GM12864 (cell line): ENCODE measurements at regions not wholly inside any gene's neighbourhood (a gene's known extent, or its start where the extent isn't known, plus 50 kb on each side); places are given as distances from the start of the nearest gene placed in this dataset.

Experiments used
- DNase-seq: peaks from one replicate; pipeline ENCODE4 v3.0.0-alpha.2; 2011; ENCODE audit warnings: low read depth
- H3K4me3 ChIP-seq: 2 replicates; pipeline ENCODE4 v1.5.1; 2011; ENCODE audit warnings: mild to moderate bottlenecking, low read depth, low read length, control low read depth
- TF ChIP-seq, protein P1 (sequence below): IDR thresholded peaks from 2 replicates; pipeline ENCODE4 v1.5.1; 2011; ENCODE audit warnings: low read depth, mild to moderate bottlenecking, moderate library complexity, low read length, control low read depth, inconsistent platforms; ENCODE audit errors: missing control alignments

DNA sequence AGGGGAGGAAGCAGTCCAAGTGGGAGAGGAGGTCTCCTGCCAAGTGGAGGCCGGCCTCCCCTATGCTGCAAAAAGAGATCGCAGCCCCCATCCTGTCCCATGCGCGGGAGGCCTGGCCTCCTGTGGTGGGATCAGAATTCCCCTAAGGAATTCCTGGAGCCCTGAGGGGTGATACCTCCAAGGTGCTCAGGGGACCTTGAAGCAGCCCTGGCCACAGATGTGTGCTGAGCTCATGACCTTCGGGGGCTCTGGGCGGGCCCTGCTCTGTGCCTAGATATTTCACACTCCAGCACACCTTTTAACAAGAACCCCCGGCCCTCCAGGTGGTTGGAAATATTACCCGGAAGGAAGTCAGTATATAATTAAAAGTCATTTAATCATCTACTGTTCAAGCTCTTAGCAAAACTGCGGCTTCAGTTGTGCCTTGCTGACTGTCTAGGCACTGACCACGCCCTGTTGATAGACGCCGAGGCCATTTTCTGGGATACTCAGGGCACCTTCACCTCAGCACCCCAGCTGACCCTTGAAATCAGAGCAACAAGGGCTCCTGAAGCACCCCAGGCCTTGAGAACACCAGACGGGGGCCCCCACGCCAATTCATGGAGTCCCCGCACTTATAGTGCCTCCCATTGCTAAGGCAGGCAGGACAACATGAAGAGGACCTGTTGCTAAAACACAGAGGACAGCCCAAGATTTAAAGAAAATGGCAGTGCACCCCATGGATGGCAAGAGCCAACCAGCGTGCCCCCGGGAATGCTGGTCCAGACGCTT is 119.1 kb downstream of the NDUFA10 start:
- no peak for DNase-seq
- no peak overlapping the region for H3K4me3 ChIP-seq
- TF ChIP-seq, protein P1, sequence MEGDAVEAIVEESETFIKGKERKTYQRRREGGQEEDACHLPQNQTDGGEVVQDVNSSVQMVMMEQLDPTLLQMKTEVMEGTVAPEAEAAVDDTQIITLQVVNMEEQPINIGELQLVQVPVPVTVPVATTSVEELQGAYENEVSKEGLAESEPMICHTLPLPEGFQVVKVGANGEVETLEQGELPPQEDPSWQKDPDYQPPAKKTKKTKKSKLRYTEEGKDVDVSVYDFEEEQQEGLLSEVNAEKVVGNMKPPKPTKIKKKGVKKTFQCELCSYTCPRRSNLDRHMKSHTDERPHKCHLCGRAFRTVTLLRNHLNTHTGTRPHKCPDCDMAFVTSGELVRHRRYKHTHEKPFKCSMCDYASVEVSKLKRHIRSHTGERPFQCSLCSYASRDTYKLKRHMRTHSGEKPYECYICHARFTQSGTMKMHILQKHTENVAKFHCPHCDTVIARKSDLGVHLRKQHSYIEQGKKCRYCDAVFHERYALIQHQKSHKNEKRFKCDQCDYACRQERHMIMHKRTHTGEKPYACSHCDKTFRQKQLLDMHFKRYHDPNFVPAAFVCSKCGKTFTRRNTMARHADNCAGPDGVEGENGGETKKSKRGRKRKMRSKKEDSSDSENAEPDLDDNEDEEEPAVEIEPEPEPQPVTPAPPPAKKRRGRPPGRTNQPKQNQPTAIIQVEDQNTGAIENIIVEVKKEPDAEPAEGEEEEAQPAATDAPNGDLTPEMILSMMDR = no peak

DNA sequence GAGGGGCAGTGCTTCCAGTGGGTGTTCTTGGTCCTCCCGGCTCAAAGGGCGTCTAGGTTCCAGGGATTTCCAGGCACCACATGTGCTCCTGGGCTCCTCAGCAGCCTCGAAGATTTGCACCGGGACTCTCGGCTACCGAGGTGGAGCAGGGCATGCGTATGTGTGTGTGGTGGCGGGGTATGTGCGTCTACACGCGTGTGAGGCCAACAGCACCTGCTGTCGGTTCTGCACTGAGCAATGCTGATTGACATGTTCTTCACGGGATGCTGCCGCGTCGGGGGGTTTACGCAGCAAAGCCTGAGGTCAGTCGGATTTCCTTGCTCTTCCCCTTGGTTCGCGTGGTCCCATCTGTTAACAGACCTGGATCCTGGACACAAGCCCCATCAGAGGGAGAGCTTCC is 119.8 kb downstream of the NDUFA10 start:
- H3K4me3 ChIP-seq = no peak overlapping the region
- TF ChIP-seq, protein P1 = no peak
- DNase-seq = no peak

DNA sequence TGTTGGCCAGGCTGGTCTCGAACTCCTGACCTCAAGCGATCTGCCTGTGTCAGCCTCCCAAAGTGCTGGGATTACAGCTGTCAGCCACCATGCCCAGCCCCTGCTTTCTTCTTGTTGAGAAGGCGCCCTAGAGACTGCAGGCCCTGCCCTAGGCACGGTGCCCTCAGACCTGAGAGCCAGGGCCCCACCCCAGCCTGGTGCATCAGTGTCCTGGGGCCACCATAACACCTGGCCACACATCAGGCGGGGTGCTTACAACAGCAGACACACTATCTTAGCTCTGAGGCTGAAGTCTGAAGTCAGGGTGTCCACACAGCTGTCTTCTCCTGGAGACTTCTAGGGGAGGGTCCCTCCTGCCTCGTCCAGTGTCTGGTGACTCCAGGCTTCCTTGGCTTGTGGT is 120.6 kb downstream of the NDUFA10 start:
- H3K4me3 ChIP-seq = no peak overlapping the region
- TF ChIP-seq, protein P1 = no peak
- DNase-seq = no peak

DNA sequence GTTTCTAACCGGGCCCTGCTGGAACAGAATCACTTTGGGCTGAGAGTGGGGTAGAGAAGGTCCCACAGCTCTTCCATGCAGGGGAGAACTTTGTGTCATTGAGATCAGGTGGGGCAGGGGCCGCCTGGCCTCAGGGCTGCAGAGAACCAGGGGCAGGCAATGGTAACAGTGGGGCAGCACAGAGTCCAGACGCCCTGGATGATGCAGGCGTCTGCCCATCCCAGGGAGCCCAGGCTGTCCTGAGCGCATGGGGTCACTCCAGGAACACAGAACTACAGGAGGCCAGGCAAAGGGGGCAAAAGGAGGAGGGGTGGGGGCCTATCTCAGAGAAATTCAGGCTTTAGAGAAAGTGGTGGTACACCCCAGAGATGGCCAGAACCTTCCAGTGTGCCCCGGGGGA is 121.3 kb downstream of the NDUFA10 start:
- TF ChIP-seq, protein P1 = no peak
- DNase-seq = no peak
- H3K4me3 ChIP-seq = no peak overlapping the region

DNA sequence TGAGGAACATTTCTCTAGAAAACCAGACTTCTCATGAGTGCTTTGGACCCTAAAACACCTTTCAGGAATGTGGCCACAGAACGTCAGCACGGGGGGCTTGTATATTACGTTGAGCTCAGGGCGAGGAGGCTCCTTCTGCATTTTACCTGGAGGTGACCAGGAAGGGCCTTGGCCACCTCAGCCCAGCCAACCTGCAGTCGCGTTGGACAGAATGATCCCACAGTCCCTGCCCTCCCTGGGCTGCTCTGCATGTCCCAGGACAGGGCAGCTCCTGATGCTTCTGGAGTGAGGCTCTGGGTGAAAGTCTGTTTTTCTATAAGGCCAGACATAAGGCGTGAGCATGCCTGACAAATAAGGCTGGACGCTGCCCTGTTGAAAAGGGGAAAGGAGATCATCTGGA is 121.9 kb downstream of the NDUFA10 start:
- TF ChIP-seq, protein P1 = no peak
- no peak overlapping the region for H3K4me3 ChIP-seq
- no peak for DNase-seq

DNA sequence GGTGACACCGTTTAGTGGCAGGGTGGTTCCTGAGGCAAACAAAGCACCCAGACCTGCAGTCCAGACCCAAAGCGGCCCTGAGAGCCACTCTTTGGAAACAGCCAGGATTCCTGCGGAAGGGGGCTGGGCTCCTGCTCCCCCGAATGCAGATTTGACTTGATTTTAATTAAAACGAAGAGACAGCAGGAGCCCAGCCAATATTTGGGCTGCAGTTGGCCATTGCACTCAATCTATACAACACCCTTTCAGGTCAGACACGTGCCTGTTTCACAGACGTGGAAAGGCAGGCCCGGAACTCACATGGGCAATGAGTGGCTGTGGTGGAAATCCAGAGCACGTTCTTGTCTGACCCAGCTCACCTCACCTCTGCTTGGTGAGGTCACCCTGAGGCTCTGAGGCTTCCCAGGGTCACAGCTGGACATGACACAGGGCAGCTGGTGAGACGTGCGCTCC is 122.4 kb downstream of the NDUFA10 start:
- no peak for DNase-seq
- H3K4me3 ChIP-seq = no peak overlapping the region
- TF ChIP-seq, protein P1 = no peak
